HS-27A (cell line): ENCODE measurements at regions not wholly inside any gene's neighbourhood (a gene's known extent, or its start where the extent isn't known, plus 50 kb on each side); places are given as distances from the start of the nearest gene placed in this dataset.

ENCODE experiments used
- DNase-seq: peaks from one replicate; pipeline ENCODE4 v3.0.0-alpha.2; 2012; ENCODE audit warnings: low read depth, missing footprints

GRCh38 chr9:89999534-90000370 is 394.9 kb downstream of the GADD45G start:
- DNase-seq, result no peak

DNA sequence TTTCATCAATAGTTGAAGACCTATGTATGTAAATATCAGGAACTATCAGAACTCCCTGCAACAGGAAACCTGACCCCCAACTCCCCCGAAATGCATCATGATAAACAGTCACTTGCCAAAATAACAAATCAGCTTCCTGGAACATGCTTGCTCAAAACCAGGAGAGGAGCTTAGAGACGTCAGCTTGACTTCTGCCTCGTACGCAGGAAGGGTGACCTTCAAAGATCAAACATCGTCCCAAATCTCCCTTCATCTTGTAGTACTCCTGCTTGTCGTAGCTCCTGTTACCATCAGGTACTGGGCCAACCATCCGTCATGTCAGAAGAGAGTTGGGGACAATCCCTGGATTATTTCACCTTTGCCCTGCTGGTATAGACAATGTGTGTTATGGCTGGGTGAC is 396.1 kb downstream of the GADD45G start:
- no peak for DNase-seq

DNA sequence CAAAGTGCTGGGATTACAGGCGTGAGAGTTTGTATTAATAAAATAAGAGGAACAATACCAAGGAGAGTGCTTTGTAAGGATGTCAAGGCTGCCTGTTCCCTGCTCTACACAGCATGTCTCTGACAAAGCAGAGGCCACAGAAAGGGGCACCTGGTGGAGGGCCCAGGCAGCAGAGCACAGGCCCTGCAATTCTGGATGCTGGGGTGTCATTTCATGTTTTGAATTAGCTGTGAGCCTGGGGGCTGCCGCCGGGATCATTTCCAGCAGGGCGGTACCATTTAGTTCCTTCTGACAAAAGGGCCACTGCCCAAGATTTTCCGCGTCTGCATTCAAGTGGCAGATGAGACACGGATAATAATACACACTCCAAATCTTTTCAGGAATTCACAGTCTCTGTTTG is 396.9 kb downstream of the GADD45G start:
- DNase-seq, result no peak

GRCh38 chr9:90002397-90003271 is 397.8 kb downstream of the GADD45G start:
- no peak for DNase-seq

DNA sequence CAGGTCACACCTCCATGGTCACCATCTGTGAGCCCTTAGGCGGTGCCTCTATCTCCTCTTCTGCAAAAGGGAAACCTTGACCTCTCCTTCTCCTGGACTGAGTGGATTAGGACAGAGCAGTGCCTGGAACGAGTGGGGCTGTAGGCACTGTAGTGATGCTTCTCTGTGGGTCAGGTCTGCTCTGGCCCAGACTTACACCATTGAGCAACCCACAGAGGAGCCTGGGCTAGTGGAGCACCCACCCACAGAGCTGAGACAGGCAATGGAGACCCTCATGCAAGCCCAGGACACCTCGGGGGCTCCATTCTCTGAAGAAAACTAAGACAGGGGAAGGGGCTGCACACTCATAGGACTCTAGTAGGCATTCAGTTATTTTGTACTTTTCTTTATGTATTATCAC is 400.6 kb downstream of the GADD45G start:
- no peak for DNase-seq

DNA sequence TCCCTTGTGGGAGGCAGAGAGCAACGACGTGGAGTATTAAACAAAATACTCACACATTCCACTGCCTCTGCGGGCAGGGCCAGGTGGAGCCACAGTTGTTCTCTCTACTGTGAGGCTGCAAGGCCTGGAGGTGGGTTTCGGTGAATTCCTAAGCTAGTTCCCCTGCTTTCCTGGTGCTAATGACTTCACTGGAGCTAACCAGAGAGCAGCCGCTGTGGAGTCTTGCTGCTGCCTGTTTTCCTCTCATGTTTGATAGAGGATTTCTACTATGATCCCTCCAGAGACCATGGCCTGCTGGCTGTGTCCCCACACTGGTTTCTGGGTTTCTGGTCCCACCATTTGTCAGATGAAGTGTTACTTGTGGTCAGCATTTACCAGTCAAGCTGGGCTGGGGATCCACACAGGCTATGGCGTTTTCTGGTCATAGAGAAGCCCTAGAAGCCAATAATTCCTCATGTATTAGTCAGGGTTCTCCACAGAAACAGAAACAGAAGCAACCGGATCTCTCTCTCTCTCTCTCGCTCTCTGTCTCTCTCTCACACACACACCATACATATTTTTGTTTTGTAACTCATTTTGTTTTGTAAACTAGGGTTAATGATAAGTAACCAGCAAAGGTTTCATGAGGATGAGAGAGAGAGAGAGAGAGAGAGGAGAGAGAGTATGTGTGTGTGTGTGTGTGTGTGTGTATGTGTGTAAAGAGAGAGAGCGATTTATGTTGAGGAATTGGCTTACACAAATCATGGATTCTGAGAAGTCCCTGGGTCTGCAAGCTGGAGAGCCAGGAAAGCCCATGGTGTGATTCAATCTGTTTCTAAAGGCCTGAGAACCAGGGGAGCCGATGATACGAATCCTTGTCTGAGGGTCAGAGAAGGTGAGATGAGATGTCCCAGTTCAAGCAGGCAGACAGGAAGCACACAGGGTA is 403.0 kb downstream of the GADD45G start:
- no peak for DNase-seq

DNA sequence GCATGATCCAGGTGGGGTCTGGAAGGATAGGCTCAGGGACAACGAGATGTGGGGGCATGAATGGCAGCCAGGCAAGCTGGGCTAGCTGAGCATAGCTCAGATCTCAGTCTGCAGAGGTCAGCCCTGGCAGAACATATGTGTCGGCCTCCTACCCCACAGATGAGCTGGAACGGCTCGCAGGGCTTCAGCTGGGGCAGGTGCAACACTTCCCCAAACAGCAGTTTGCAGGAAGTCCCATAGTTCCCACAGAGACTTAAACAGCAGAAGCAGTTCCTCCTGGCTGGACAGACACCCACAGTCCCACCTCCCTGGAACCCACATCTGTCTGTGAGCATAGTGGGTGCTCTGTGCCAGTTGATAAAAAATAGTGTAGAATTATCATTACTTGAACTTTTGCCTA is 404.6 kb downstream of the GADD45G start:
- no peak for DNase-seq

DNA sequence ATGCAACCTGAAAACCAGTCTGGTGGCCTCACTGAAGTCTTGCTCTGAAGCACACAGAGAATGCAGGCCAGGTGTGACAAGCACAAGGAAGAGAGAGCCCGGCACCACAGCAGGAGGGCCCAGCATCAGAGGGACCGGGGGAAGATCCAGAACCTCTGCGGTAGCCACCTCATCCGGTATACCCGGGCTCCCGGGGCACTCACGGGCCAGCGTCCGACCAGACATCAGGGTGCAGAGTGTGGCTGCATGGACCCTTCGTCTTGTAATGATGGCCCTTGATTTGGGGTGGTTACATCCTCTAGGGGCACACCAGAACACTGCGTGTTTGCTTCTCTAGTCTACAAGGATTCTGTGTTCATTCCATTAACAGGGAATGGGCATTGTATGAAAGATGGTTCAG is 406.0 kb downstream of the GADD45G start:
- no peak for DNase-seq

DNA sequence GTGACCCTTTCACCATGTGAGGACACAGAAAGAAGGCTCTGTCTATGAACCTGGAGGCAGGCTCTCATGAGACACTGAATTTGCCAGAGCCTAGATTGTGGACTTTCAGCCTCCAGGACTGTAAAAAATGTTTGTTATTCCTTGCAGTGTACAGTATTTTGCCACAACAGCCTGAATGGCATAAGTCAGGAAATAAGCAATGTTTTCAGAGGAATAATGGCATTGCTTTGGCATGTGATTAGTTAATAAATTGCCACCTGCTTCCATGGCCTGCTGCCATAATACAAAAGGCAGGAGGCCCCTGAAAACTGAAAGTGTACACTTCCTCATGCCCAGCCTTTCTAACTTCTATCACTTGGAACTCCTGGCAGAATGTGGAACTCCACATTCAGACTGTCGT is 408.1 kb downstream of the GADD45G start:
- no peak for DNase-seq

DNA sequence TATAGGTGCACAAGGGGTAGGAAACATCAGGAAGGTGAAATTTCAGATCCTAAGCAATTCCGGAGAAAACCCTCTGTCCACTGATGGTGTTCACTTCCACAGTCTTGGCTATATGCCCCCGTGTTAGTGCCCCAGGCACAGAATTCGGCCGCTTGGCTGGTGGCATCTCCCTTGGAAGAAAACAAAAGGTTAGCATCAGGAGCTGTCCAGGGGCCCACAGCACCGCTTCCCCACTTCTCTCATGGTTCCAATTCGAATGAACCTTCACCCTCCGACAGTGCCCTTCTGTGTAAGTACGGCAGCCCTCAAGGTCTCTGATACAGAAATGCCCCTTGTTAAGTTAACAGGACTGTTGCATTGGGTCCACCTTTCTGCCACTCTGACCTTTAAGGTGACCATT is 409.0 kb downstream of the GADD45G start:
- DNase-seq, result no peak

DNA sequence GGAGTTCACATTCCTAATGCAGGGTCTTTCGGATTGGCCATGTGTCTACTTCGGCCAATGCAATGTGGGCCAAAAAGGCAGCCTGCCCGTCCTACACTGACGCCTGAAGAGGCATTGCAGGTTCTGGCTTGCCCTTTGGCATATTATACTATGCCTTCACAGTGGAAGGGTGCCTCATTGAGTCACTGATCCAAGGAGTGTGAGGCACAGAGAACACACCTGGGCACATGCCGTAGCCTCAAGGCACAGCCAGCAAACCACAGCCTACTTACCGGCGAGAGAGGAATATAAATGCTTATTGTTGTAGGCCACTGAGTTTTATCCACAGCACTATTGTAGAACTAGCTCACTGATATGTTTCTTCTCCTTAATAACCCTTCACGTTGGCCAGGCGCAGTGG is 409.6 kb downstream of the GADD45G start:
- DNase-seq, result no peak

- DNase-seq, result no peak
Observed at GRCh38 chr9:90016272-90016671, 411.5 kb downstream of the GADD45G start.

DNA sequence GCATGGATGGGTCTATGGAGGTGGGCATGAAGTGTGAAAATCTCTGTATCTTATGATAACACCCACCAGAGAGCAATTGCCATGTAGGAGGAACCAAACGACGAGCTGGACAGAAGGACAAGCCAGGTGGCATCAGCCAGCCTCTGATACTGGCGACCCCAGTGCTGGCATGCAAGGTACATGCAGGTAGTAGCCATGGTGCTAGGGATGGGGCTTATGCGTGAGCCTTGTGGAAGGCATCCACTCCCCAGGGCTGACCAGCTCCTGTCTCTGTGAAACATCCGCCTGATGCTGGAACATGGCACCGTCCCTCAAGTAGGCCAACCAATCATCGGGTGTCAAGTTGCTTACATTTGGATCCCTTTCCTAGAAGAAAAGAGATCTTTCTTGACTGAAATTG is 412.9 kb downstream of the GADD45G start:
- no peak for DNase-seq

DNA sequence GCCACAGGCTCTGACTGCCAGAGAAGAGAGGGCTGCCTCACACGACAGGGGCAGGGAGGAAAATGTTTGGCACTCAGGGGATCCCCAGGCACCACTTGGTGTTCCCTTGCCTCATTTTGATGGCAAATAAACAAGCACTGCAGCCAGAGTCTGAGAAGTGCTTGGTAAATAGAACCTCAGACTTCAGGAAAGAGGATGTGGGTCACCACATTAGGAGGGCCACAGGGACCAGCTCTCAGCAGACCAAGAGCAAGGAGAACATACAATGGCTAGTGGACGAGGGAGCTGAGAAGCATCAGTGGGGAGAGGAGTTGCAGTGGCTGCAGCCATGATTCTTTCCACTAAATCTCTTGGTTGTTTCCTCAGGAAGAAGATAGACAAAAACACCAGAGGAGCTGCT is 413.9 kb downstream of the GADD45G start:
- no peak for DNase-seq

DNA sequence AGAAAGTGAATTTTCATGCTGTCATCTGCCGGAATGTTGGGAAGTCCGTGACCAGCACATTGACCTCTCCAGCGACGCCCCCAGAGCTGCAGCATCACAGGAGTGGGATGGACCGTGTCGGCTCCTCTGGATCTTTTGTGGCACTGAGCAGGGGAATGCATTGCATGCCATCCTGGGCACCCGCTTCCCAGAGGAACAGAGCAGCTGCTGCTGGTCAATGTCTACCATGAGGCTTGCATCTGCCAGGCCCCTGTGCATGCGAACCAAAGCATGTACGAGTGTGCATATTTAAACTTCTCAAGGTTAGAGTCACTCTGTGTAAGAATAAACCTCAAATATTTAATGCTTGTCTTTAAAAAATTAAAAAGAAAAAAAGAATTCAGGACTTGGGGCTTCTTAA is 414.8 kb downstream of the GADD45G start:
- no peak for DNase-seq

DNA sequence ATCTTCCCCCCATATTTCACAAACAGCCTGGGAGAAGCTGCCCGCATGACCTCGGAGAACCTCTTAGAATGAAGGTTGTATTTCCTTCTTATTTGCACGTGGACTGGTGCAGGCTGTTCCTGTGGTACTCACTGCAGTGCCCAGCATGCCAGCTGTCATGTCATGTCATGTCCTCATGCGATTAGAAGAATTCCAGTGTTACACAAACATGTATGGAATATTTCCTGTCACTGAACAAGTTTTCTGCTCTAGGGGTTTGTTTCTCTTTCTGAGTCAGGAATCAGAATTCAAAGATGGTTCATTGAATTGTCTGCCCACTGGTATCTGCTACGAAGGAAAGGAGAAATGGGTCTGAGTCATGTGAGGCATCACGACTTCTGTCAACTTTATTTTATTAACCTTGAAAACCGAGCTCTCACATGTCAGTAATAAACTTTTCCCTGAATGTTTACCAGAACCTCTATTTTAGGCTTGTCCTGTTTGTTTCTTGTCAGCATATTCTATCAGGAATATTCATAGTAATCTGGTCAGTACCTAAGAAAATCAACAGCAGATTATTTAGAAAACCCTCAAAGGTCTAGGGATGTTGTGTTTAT is 415.6 kb downstream of the GADD45G start:
- DNase-seq, result no peak

GRCh38 chr9:90021216-90021906 is 416.5 kb downstream of the GADD45G start:
- DNase-seq, result no peak

DNA sequence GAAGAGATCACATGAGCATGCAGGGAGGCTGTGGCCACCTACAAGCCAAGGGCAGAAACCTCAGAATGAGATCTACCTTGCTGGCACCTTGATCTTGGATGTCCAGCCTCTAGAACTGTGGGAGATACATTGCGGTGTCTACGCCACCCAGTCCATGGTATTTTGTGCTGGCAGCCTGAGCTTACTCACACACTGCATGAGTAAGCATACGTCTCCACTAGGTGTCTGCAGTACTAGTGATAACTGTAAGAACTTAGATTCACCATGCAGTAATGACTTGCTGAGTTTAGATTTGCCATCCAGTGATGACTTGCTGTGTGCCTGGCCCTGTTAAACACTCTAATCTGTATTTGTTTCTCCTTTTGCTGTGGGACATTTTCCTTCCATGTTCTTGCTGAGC is 417.7 kb downstream of the GADD45G start:
- DNase-seq, result no peak

DNA sequence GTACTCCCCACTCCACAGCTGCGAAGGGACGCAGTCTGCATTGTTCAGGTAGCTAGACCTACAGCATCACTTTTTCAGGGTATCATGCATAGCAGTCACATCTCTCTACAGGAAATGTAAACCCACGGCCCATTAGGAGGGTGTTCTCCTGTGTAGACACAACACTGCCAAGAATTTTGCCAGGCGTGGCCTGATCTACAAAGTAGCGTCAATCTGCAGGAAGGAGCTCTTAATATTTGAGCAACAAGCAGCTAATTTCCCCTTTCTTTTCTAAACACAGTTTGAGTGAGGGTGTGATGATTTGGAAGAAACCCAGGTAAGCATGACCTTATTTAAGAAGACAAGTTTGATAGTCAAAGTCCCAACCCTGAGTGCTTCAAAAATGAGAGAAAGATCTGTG is 419.0 kb downstream of the GADD45G start:
- DNase-seq, result no peak

GRCh38 chr9:90024409-90024808 is 419.6 kb downstream of the GADD45G start:
- DNase-seq, result no peak

DNA sequence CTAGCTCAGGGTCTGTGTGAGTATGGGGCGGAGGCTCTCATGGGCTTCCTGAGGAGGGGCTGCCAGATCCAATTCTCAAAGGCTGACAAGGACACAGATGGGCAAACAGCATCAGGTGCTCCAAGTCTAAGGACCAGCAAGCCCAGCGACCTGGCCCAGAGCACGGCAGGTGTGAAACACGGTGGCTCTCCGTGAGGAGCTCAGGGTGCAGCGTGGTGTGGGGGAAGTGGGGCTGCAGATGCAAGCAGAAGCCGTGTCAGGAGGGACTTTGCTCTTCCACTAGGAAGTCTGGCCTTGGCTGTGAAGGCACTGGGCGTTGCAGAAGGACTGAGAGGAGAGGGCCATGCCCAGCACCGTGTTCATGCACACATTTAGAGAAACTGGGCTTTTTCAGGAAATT is 420.0 kb downstream of the GADD45G start:
- DNase-seq, result no peak
